ENCODE measurements at regions not wholly inside any gene's neighbourhood (a gene's known extent, or its start where the extent isn't known, plus 50 kb on each side); places are given as distances from the start of the nearest gene placed in this dataset.

- no peak for TF ChIP-seq CTCF (IDR thresholded peaks at IDR 0.05)
- no peak for TF ChIP-seq POLR2A (IDR thresholded peaks at IDR 0.05)
These were observed 275.4 kb upstream of the NR5A2 start for GRCh38 chr1:199751962-199752687.

Data from thyroid gland (tissue), 4 donors.